ENCODE measurements at regions not wholly inside any gene's neighbourhood (a gene's known extent, or its start where the extent isn't known, plus 50 kb on each side); places are given as distances from the start of the nearest gene placed in this dataset.

- no peaks in the 10 kb centered on the region for H3K27me3 ChIP-seq
- H3K27ac ChIP-seq: no peak overlapping the region
- peaks cover 0 to 21% (median 9%) of the 10 kb centered on the region in 3 donors for H3K4me1 ChIP-seq
- no peak for TF ChIP-seq POLR2A (IDR thresholded peaks at IDR 0.05)
- TF ChIP-seq CTCF (IDR thresholded peaks at IDR 0.05): no peak
- no peak overlapping the region for H3K4me3 ChIP-seq
- DNase-seq: no peak
- WGBS, 2 donors: 92 to 93% methylated on average over 4 of the region's 4 CpGs
- H3K9me3 ChIP-seq: no peaks in the 10 kb centered on the region
- H3K36me3 ChIP-seq: no peaks in the 10 kb centered on the region
- intact Hi-C loops (cut with DNase I): no loop called here
Measured at GRCh38 chr10:43945908-43946307, 297.2 kb upstream of the ZNF32 start.

GRCh38 chr10:43945094-43945730 lies 296.5 kb upstream of the ZNF32 start:
- DNase-seq: no peak
- no peak for TF ChIP-seq CTCF (IDR thresholded peaks at IDR 0.05)
- no peaks in the 10 kb centered on the region for H3K36me3 ChIP-seq
- H3K4me3 ChIP-seq: no peak overlapping the region
- H3K9me3 ChIP-seq: no peaks in the 10 kb centered on the region
- WGBS, 2 donors: 41 to 81% methylated on average over 2 of the region's 8 CpGs
- intact Hi-C loops (cut with DNase I): no loop called here
- no peak overlapping the region for H3K27ac ChIP-seq
- H3K27me3 ChIP-seq: no peaks in the 10 kb centered on the region
- peaks cover 0 to 28% (median 9%) of the 10 kb centered on the region in 3 donors for H3K4me1 ChIP-seq

GRCh38 chr10:43944381-43945093 lies 295.9 kb upstream of the ZNF32 start:
- Histone ChIP-seq H3K9me3 (no peaks in the 10 kb centered on the region), H3K27me3 (no peaks in the 10 kb centered on the region), H3K36me3 (no peaks in the 10 kb centered on the region), H3K4me3 (no peak overlapping the region), H3K4me1 (peaks cover 0 to 32% (median 9%) of the 10 kb centered on the region in 3 donors), H3K27ac (no peak overlapping the region)
- intact Hi-C loops (cut with DNase I): no loop called here
- TF ChIP-seq POLR2A (IDR thresholded peaks at IDR 0.05): no peak
- no peak for TF ChIP-seq CTCF (IDR thresholded peaks at IDR 0.05)
- no peak for DNase-seq
- WGBS, 2 donors: 64 to 76% methylated on average over 4 of the region's 5 CpGs

- Histone ChIP-seq H3K36me3 (no peaks in the 10 kb centered on the region), H3K9me3 (no peaks in the 10 kb centered on the region), H3K27me3 (no peaks in the 10 kb centered on the region), H3K27ac (no peak overlapping the region), H3K4me1 (peaks cover 0 to 32% (median 9%) of the 10 kb centered on the region in 3 donors), H3K4me3 (no peak overlapping the region)
- no peak for DNase-seq
- no peak for TF ChIP-seq CTCF (IDR thresholded peaks at IDR 0.05)
- no peak for TF ChIP-seq POLR2A (IDR thresholded peaks at IDR 0.05)
- intact Hi-C loops (cut with DNase I): no loop called here
- 71 to 87% methylated on average over 4 to 6 of the region's 9 CpGs for WGBS, 2 donors
Measured at GRCh38 chr10:43943818-43944360, 295.2 kb upstream of the ZNF32 start.

- Histone ChIP-seq H3K36me3 (no peaks in the 10 kb centered on the region), H3K27ac (no peak overlapping the region), H3K9me3 (no peaks in the 10 kb centered on the region), H3K4me1 (peaks cover 0 to 32% (median 9%) of the 10 kb centered on the region in 3 donors), H3K4me3 (no peak overlapping the region), H3K27me3 (no peaks in the 10 kb centered on the region)
- 60 to 68% methylated on average over 3 to 11 of the region's 15 CpGs for WGBS, 2 donors
- intact Hi-C loops (cut with DNase I): no loop called here
- TF ChIP-seq CTCF (IDR thresholded peaks at IDR 0.05) (no peak), POLR2A (IDR thresholded peaks at IDR 0.05) (no peak)
- no peak for DNase-seq
Measured at GRCh38 chr10:43943119-43943817, 294.6 kb upstream of the ZNF32 start.
